ENCODE measurements at regions not wholly inside any gene's neighbourhood (a gene's known extent, or its start where the extent isn't known, plus 50 kb on each side); places are given as distances from the start of the nearest gene placed in this dataset.

DNA sequence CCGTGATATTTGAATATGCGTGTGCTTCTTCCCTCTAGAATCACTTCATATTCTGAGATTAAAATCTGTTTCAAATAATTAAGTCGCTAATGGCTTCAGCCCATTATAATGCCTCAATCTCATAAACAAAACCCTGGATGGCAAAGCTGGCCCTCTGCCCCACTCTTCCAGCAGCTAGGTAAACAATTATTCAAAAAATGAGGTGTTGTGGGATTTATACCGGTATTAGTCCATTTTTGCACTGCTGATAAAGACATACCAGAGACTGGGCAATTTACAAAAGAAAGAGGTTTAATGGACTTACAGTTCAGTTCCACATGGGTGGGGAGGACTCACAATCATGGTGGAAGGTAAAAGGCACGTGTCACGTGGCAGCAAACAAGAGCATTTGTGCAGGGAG is 510.4 kb upstream of the ADGRL2 start:
- Histone ChIP-seq H3K4me2 (ENCODE audit: unreplicated experiment) (no peak overlapping the region), H3F3A (ENCODE audit: insufficient read depth) (no peaks in the 10 kb centered on the region), H3K9me3 (ENCODE audit: low read depth) (no peaks in the 10 kb centered on the region), H3K27me3 (replicated peaks; ENCODE audit: insufficient read depth) (no peaks in the 10 kb centered on the region), H3K9ac (no peak overlapping the region), H3K36me3 (ENCODE audit: low read depth) (no peaks in the 10 kb centered on the region), H3K27ac (no peak overlapping the region), H2AFZ (no peak overlapping the region), H3K79me2 (ENCODE audit: insufficient read depth) (no peaks in the 10 kb centered on the region), H3K4me1 (ENCODE audit: insufficient read depth) (no peaks in the 10 kb centered on the region), H3K4me3 (no peak overlapping the region), H3K9me2 (ENCODE audit: insufficient read depth) (no peaks in the 10 kb centered on the region), H4K20me1 (ENCODE audit: insufficient read depth) (no peaks in the 10 kb centered on the region)
- TF ChIP-seq EZH2 (IDR thresholded peaks at IDR 0.05; ENCODE audit: insufficient read depth, poor library complexity, severe bottlenecking) = no peak
- 49 to 54% methylated on average over 6 of the region's 6 CpGs for WGBS, 2 experiments (ENCODE audit: low coverage in 1 of 2, low lambda C conversion rate in 2 of 2, missing lambda C conversion rate in 2 of 2)
- DNase-seq = no peak
- in situ Hi-C loops (cut with MboI) = no loop called here

DNA sequence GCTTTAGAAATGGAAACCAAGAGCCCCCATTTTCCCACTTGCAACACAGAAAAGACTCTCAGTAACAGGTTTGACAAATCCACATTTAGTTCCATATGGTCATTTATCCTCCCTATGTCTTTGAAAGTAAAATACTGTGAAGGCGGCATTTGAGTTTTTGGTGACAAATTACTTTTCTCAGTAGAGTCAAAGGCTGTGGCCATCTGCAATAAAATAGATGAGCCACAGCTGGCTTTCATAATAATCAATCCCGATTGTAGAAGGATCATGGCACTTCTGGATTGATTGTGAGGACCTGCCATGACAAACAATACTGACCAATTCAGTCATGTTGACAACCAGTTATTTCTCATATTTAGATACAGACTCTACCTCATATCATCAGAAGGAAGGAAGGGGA is 512.0 kb upstream of the ADGRL2 start:
- H3K36me3 ChIP-seq (ENCODE audit: low read depth) = no peaks in the 10 kb centered on the region
- H3K79me2 ChIP-seq (ENCODE audit: insufficient read depth) = no peaks in the 10 kb centered on the region
- no peak overlapping the region for H3K4me3 ChIP-seq
- no peaks in the 10 kb centered on the region for H4K20me1 ChIP-seq (ENCODE audit: insufficient read depth)
- no peaks in the 10 kb centered on the region for H3K4me1 ChIP-seq (ENCODE audit: insufficient read depth)
- in situ Hi-C loops (cut with MboI) = no loop called here
- H3K9ac ChIP-seq = no peak overlapping the region
- 60 to 66% methylated on average over 2 of the region's 2 CpGs for WGBS, 2 experiments (ENCODE audit: low coverage in 1 of 2, low lambda C conversion rate in 2 of 2, missing lambda C conversion rate in 2 of 2)
- no peak for DNase-seq
- no peaks in the 10 kb centered on the region for H3F3A ChIP-seq (ENCODE audit: insufficient read depth)
- no peak overlapping the region for H3K27ac ChIP-seq
- no peak overlapping the region for H2AFZ ChIP-seq
- TF ChIP-seq EZH2 (IDR thresholded peaks at IDR 0.05; ENCODE audit: insufficient read depth, poor library complexity, severe bottlenecking) = no peak
- no peak for TF ChIP-seq EZH2phosphoT487 (IDR thresholded peaks at IDR 0.05; ENCODE audit: insufficient read depth, low read depth)
- no peaks in the 10 kb centered on the region for H3K9me2 ChIP-seq (ENCODE audit: insufficient read depth)
- no peak overlapping the region for H3K4me2 ChIP-seq (ENCODE audit: unreplicated experiment)
- no peaks in the 10 kb centered on the region for H3K27me3 ChIP-seq (replicated peaks; ENCODE audit: insufficient read depth)
- no peaks in the 10 kb centered on the region for H3K9me3 ChIP-seq (ENCODE audit: low read depth)

DNA sequence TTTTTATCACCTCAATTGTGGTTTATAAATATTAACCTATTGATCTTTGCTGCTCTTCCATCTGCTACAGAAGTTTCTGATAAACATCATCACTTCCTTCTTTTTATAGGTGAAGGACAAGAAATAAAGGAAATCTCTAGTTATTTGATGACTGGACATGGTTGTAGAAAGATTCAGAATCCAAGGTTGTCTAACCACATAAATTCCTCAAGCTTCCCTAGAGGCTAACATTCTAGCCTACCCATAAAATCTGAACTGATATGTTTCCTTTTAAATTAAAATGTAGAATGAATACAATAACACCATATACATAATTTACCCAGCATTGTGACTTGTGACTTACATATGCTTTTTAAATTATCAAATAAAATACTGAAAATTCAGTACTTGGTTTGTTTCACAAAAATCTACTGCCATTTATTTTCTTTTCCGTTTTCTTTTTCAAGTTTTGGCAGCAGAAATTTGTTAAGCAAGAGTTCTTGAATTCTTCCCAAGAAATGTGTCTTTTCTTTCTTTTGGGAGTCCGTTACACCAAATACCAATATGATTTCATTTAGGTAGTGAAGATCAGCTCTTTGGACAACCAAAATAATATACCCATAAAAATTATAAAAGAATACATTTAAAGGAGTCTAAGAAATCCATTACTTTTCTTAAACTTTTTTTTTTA is 513.2 kb upstream of the ADGRL2 start:
- Histone ChIP-seq H3K4me1 (ENCODE audit: insufficient read depth) (no peaks in the 10 kb centered on the region), H3K9me2 (ENCODE audit: insufficient read depth) (no peaks in the 10 kb centered on the region), H3F3A (ENCODE audit: insufficient read depth) (no peaks in the 10 kb centered on the region), H2AFZ (no peak overlapping the region), H3K9me3 (ENCODE audit: low read depth) (no peaks in the 10 kb centered on the region), H3K27me3 (replicated peaks; ENCODE audit: insufficient read depth) (no peaks in the 10 kb centered on the region), H3K79me2 (ENCODE audit: insufficient read depth) (no peaks in the 10 kb centered on the region), H3K36me3 (ENCODE audit: low read depth) (no peaks in the 10 kb centered on the region), H3K27ac (no peak overlapping the region), H3K9ac (no peak overlapping the region), H4K20me1 (ENCODE audit: insufficient read depth) (no peaks in the 10 kb centered on the region), H3K4me2 (ENCODE audit: unreplicated experiment) (no peak overlapping the region), H3K4me3 (no peak overlapping the region)
- in situ Hi-C loops (cut with MboI) = no loop called here
- no peak for DNase-seq
- TF ChIP-seq EZH2 (IDR thresholded peaks at IDR 0.05; ENCODE audit: insufficient read depth, poor library complexity, severe bottlenecking) (no peak), EZH2phosphoT487 (IDR thresholded peaks at IDR 0.05; ENCODE audit: insufficient read depth, low read depth) (no peak)
- WGBS, 2 experiments (ENCODE audit: low coverage in 1 of 2, low lambda C conversion rate in 2 of 2, missing lambda C conversion rate in 2 of 2) = 1 to 5% methylated on average over 2 of the region's 2 CpGs

DNA sequence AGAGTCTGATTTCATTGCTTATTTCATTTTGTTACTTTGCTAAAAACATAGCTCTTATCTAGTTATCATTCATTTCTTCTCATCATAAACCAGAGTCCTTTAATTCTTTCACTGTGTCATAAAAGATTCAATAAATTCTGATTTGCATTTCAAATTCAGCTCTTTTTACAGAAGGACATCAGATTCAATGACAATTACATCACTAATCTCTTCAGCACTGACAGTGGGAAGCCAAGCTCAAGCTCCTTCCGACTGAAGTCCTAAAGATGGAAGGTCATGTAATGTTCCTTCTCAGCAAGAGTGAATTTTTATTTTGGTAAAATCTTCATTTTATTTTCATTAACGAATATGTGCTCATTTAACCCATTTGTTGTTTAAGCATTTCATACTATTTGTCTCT is 530.7 kb upstream of the ADGRL2 start:
- H2AFZ ChIP-seq = no peak overlapping the region
- H3K9me2 ChIP-seq (ENCODE audit: insufficient read depth) = no peaks in the 10 kb centered on the region
- WGBS, 2 experiments (ENCODE audit: low coverage in 1 of 2, low lambda C conversion rate in 2 of 2, missing lambda C conversion rate in 2 of 2) = 34 to 37% methylated on average over 2 of the region's 2 CpGs
- in situ Hi-C loops (cut with MboI) = no loop called here
- H3K36me3 ChIP-seq (ENCODE audit: low read depth) = no peaks in the 10 kb centered on the region
- no peaks in the 10 kb centered on the region for H3K9me3 ChIP-seq (ENCODE audit: low read depth)
- H4K20me1 ChIP-seq (ENCODE audit: insufficient read depth) = no peaks in the 10 kb centered on the region
- no peak overlapping the region for H3K9ac ChIP-seq
- H3K27ac ChIP-seq = no peak overlapping the region
- no peaks in the 10 kb centered on the region for H3F3A ChIP-seq (ENCODE audit: insufficient read depth)
- H3K27me3 ChIP-seq (replicated peaks; ENCODE audit: insufficient read depth) = no peaks in the 10 kb centered on the region
- no peak overlapping the region for H3K4me3 ChIP-seq
- H3K4me2 ChIP-seq (ENCODE audit: unreplicated experiment) = no peak overlapping the region
- TF ChIP-seq EZH2 (IDR thresholded peaks at IDR 0.05; ENCODE audit: insufficient read depth, poor library complexity, severe bottlenecking) (no peak), EZH2phosphoT487 (IDR thresholded peaks at IDR 0.05; ENCODE audit: insufficient read depth, low read depth) (no peak)
- DNase-seq = no peak
- no peaks in the 10 kb centered on the region for H3K79me2 ChIP-seq (ENCODE audit: insufficient read depth)
- H3K4me1 ChIP-seq (ENCODE audit: insufficient read depth) = no peaks in the 10 kb centered on the region

DNA sequence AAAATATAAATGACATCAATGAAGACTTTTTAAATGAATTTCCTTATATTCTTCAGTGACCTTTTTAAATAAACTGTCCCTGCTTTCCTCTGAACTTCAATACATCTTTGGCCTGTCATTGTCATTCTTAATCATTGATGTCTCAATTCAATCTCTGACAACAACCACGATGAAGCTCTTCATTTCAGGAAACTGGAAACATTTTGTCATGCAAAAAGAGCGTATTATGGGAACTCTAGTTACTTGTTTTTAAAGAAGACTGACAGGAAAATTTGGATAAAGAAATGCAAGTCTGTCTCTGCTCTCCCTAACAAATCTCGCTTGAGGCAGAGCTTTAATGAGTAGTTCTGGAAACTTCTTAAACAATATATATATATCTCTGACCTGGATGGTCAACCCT is 535.8 kb upstream of the ADGRL2 start:
- no peaks in the 10 kb centered on the region for H4K20me1 ChIP-seq (ENCODE audit: insufficient read depth)
- no peaks in the 10 kb centered on the region for H3F3A ChIP-seq (ENCODE audit: insufficient read depth)
- H3K27ac ChIP-seq = no peak overlapping the region
- no peak overlapping the region for H3K4me2 ChIP-seq (ENCODE audit: unreplicated experiment)
- no peak overlapping the region for H2AFZ ChIP-seq
- TF ChIP-seq EZH2 (IDR thresholded peaks at IDR 0.05; ENCODE audit: insufficient read depth, poor library complexity, severe bottlenecking) = no peak
- no peak for TF ChIP-seq EZH2phosphoT487 (IDR thresholded peaks at IDR 0.05; ENCODE audit: insufficient read depth, low read depth)
- H3K27me3 ChIP-seq (replicated peaks; ENCODE audit: insufficient read depth) = no peaks in the 10 kb centered on the region
- 31 to 36% methylated on average over 3 of the region's 3 CpGs for WGBS, 2 experiments (ENCODE audit: low coverage in 1 of 2, low lambda C conversion rate in 2 of 2, missing lambda C conversion rate in 2 of 2)
- H3K4me3 ChIP-seq = no peak overlapping the region
- no peaks in the 10 kb centered on the region for H3K79me2 ChIP-seq (ENCODE audit: insufficient read depth)
- no peak for DNase-seq
- in situ Hi-C loops (cut with MboI) = no loop called here
- H3K9ac ChIP-seq = no peak overlapping the region
- no peaks in the 10 kb centered on the region for H3K9me2 ChIP-seq (ENCODE audit: insufficient read depth)
- no peaks in the 10 kb centered on the region for H3K36me3 ChIP-seq (ENCODE audit: low read depth)
- no peaks in the 10 kb centered on the region for H3K4me1 ChIP-seq (ENCODE audit: insufficient read depth)
- H3K9me3 ChIP-seq (ENCODE audit: low read depth) = no peaks in the 10 kb centered on the region

Data from GM23248 (cell line).